ENCODE measurements at regions not wholly inside any gene's neighbourhood (a gene's known extent, or its start where the extent isn't known, plus 50 kb on each side); places are given as distances from the start of the nearest gene placed in this dataset.

- H3K36me3 ChIP-seq (replicated peaks in 1 of 2): no peaks in the 10 kb centered on the region
- H3K9me3 ChIP-seq (replicated peaks in 1 of 3): no peaks in the 10 kb centered on the region
- no peak overlapping the region for H3K4me3 ChIP-seq
- no peaks in the 10 kb centered on the region for H3K4me1 ChIP-seq (replicated peaks in 1 of 2)
- no peaks in the 10 kb centered on the region for H3K27me3 ChIP-seq
- H3K27ac ChIP-seq: no peak overlapping the region
- DNase-seq: no peak
- TF ChIP-seq CTCF (IDR thresholded peaks at IDR 0.05) (no peak), POLR2A (IDR thresholded peaks at IDR 0.05) (no peak)
- intact Hi-C loops (cut with DNase I): loop anchor here (10.0 kb wide), 2 partner anchors 264 to 874 kb away; no protein-coding TSS in a partner anchor
- WGBS, 4 donors: 76 to 93% (median 87%) methylated on average over 5 to 8 of the region's 8 CpGs
These were observed 153.4 kb downstream of the RGS9 start for GRCh38 chr17:65290616-65291015.

GRCh38 chr17:65290056-65290455 lies 152.9 kb downstream of the RGS9 start:
- Histone ChIP-seq H3K4me1 (replicated peaks in 1 of 2) (no peaks in the 10 kb centered on the region), H3K9me3 (replicated peaks in 1 of 3) (no peaks in the 10 kb centered on the region), H3K27ac (no peak overlapping the region), H3K27me3 (no peaks in the 10 kb centered on the region), H3K4me3 (no peak overlapping the region), H3K36me3 (replicated peaks in 1 of 2) (no peaks in the 10 kb centered on the region)
- no peak for TF ChIP-seq CTCF (IDR thresholded peaks at IDR 0.05)
- TF ChIP-seq POLR2A (IDR thresholded peaks at IDR 0.05): no peak
- intact Hi-C loops (cut with DNase I): loop anchor here (10.0 kb wide), 2 partner anchors 265 to 875 kb away; no protein-coding TSS in a partner anchor
- DNase-seq: no peak
- 85 to 88% (median 88%) methylated on average over 1 of the region's 1 CpG for WGBS, 4 donors

GRCh38 chr17:65287040-65287439 lies 149.9 kb downstream of the RGS9 start:
- intact Hi-C loops (cut with DNase I): no loop called here
- no peaks in the 10 kb centered on the region for H3K36me3 ChIP-seq (replicated peaks in 1 of 2)
- no peaks in the 10 kb centered on the region for H3K4me1 ChIP-seq (replicated peaks in 1 of 2)

GRCh38 chr17:65283704-65284103 lies 146.5 kb downstream of the RGS9 start:
- WGBS, 4 donors: 76 to 86% (median 80%) methylated on average over 7 of the region's 7 CpGs
- TF ChIP-seq CTCF (IDR thresholded peaks at IDR 0.05): no peak
- TF ChIP-seq POLR2A (IDR thresholded peaks at IDR 0.05): no peak
- H3K27me3 ChIP-seq: no peaks in the 10 kb centered on the region
- no peak overlapping the region for H3K27ac ChIP-seq
- no peaks in the 10 kb centered on the region for H3K4me1 ChIP-seq (replicated peaks in 1 of 2)
- intact Hi-C loops (cut with DNase I): no loop called here
- no peak for DNase-seq
- H3K36me3 ChIP-seq (replicated peaks in 1 of 2): no peaks in the 10 kb centered on the region
- no peaks in the 10 kb centered on the region for H3K9me3 ChIP-seq (replicated peaks in 1 of 3)
- H3K4me3 ChIP-seq: no peak overlapping the region

More at GRCh38 chr17:65287040-65287439, 149.9 kb downstream of the RGS9 start:
- Histone ChIP-seq H3K27ac (no peak overlapping the region), H3K27me3 (no peaks in the 10 kb centered on the region), H3K4me3 (no peak overlapping the region), H3K9me3 (replicated peaks in 1 of 3) (no peaks in the 10 kb centered on the region)
- WGBS, 4 donors: 28 to 40% (median 36%) methylated on average over 4 of the region's 4 CpGs
- no peak for TF ChIP-seq POLR2A (IDR thresholded peaks at IDR 0.05)
- no peak for TF ChIP-seq CTCF (IDR thresholded peaks at IDR 0.05)
- no peak for DNase-seq
